CD4-positive, alpha-beta T cell treated with Interleukin-4 for 4 hours (primary cell): ENCODE measurements at regions not wholly inside any gene's neighbourhood (a gene's known extent, or its start where the extent isn't known, plus 50 kb on each side); places are given as distances from the start of the nearest gene placed in this dataset.
"Not testable (repeated sequence)": the region's sequence is repeated elsewhere in the genome, so short reads cannot be mapped to it uniquely, and the experiment has no call there.

Source experiments
- DNase-seq: peaks from one replicate; pipeline ENCODE4 v3.0.0-alpha.2; 2020

GRCh38 chr4:11894977-11895376 lies 466.3 kb upstream of the HS3ST1 start:
- DNase-seq = no peak

- no peak for DNase-seq
These were observed 465.5 kb upstream of the HS3ST1 start for GRCh38 chr4:11894221-11894620.

GRCh38 chr4:11889099-11889498 lies 460.4 kb upstream of the HS3ST1 start:
- DNase-seq = no peak

- DNase-seq = no peak
These were observed 453.3 kb upstream of the HS3ST1 start for GRCh38 chr4:11881947-11882346.

GRCh38 chr4:11881364-11881763 lies 452.7 kb upstream of the HS3ST1 start:
- DNase-seq = no peak

- no peak for DNase-seq
These were observed 449.5 kb upstream of the HS3ST1 start for GRCh38 chr4:11878241-11878640.

- DNase-seq = no peak
These were observed 447.4 kb upstream of the HS3ST1 start for GRCh38 chr4:11876104-11876503.

- no peak for DNase-seq
These were observed 440.6 kb upstream of the HS3ST1 start for GRCh38 chr4:11869191-11869870.

GRCh38 chr4:11866391-11866790 lies 437.7 kb upstream of the HS3ST1 start:
- DNase-seq = no peak

GRCh38 chr4:11860996-11861395 lies 432.3 kb upstream of the HS3ST1 start:
- no peak for DNase-seq

GRCh38 chr4:11857881-11858280 lies 429.2 kb upstream of the HS3ST1 start:
- DNase-seq = no peak

- DNase-seq = no peak
These were observed 418.5 kb upstream of the HS3ST1 start for GRCh38 chr4:11847167-11847566.

GRCh38 chr4:11843927-11844326 lies 415.2 kb upstream of the HS3ST1 start:
- DNase-seq = no peak

GRCh38 chr4:11843340-11843739 lies 414.6 kb upstream of the HS3ST1 start:
- DNase-seq = no peak

GRCh38 chr4:11842620-11843263 lies 414.0 kb upstream of the HS3ST1 start:
- no peak for DNase-seq

- DNase-seq = no peak
These were observed 411.2 kb upstream of the HS3ST1 start for GRCh38 chr4:11839889-11840288.

- no peak for DNase-seq
These were observed 403.0 kb upstream of the HS3ST1 start for GRCh38 chr4:11831739-11832138.

GRCh38 chr4:11824566-11824965 lies 395.9 kb upstream of the HS3ST1 start:
- no peak for DNase-seq

GRCh38 chr4:11821772-11822430 lies 393.2 kb upstream of the HS3ST1 start:
- DNase-seq = no peak

- DNase-seq = no peak
These were observed 388.4 kb upstream of the HS3ST1 start for GRCh38 chr4:11817088-11817487.

GRCh38 chr4:11814758-11815157 lies 386.1 kb upstream of the HS3ST1 start:
- no peak for DNase-seq

- no peak for DNase-seq
These were observed 385.3 kb upstream of the HS3ST1 start for GRCh38 chr4:11813951-11814446.

GRCh38 chr4:11811521-11811920 lies 382.8 kb upstream of the HS3ST1 start:
- not testable (repeated sequence) for DNase-seq

- DNase-seq = no peak
These were observed 377.1 kb upstream of the HS3ST1 start for GRCh38 chr4:11805842-11806241.
